ENCODE measurements at regions not wholly inside any gene's neighbourhood (a gene's known extent, or its start where the extent isn't known, plus 50 kb on each side); places are given as distances from the start of the nearest gene placed in this dataset.

DNA sequence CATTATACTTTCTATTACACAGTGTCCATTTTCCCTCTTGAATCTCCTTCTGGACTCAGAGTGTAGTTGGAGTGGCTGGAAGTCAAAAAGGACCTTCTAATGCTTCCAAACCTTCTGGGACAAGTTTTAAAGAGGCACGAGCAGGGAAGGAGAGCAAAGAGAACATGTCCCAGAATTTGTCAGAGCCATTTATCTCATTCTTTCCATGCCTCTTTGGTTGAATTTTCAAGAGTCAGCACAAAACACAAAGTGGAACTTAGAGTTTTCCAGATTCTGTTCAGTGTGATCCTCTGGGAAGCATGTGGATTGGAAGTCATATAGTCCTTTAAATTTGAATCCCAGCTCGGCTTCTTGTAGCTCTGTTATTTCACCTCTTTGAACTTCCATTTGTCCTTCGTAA, 138.2 kb upstream of the PWP1 start:
- TF ChIP-seq, protein P1, sequence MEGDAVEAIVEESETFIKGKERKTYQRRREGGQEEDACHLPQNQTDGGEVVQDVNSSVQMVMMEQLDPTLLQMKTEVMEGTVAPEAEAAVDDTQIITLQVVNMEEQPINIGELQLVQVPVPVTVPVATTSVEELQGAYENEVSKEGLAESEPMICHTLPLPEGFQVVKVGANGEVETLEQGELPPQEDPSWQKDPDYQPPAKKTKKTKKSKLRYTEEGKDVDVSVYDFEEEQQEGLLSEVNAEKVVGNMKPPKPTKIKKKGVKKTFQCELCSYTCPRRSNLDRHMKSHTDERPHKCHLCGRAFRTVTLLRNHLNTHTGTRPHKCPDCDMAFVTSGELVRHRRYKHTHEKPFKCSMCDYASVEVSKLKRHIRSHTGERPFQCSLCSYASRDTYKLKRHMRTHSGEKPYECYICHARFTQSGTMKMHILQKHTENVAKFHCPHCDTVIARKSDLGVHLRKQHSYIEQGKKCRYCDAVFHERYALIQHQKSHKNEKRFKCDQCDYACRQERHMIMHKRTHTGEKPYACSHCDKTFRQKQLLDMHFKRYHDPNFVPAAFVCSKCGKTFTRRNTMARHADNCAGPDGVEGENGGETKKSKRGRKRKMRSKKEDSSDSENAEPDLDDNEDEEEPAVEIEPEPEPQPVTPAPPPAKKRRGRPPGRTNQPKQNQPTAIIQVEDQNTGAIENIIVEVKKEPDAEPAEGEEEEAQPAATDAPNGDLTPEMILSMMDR (IDR thresholded peaks at IDR 0.05; ENCODE audit: poor library complexity) = no peak
- no peak for TF ChIP-seq EZH2 (IDR thresholded peaks at IDR 0.05; ENCODE audit: borderline replicate concordance)
